Cerebellar cortex (tissue), 1 donor: ENCODE measurements at regions not wholly inside any gene's neighbourhood (a gene's known extent, or its start where the extent isn't known, plus 50 kb on each side); places are given as distances from the start of the nearest gene placed in this dataset.

Source experiments
- DNase-seq: peaks from one replicate; pipeline ENCODE4 v3.0.0-alpha.2; 2015; ENCODE audit warnings: low spot score

GRCh38 chr13:30030141-30030750 is 179.8 kb upstream of the UBL3 start:
- DNase-seq = no peak

GRCh38 chr13:30027569-30028455 is 177.4 kb upstream of the UBL3 start:
- no peak for DNase-seq

GRCh38 chr13:30026909-30027308 is 176.5 kb upstream of the UBL3 start:
- DNase-seq = no peak

- DNase-seq = no peak
Measured at GRCh38 chr13:30026093-30026492, 175.7 kb upstream of the UBL3 start.

- DNase-seq = no peak
Measured at GRCh38 chr13:30025351-30025750, 174.9 kb upstream of the UBL3 start.

GRCh38 chr13:30024125-30024865 is 173.9 kb upstream of the UBL3 start:
- no peak for DNase-seq

GRCh38 chr13:30023196-30023895 is 172.9 kb upstream of the UBL3 start:
- no peak for DNase-seq

- DNase-seq = no peak
Measured at GRCh38 chr13:30022796-30023195, 172.4 kb upstream of the UBL3 start.

GRCh38 chr13:30022256-30022655 is 171.8 kb upstream of the UBL3 start:
- DNase-seq = no peak

- no peak for DNase-seq
Measured at GRCh38 chr13:30021611-30022010, 171.2 kb upstream of the UBL3 start.

- no peak for DNase-seq
Measured at GRCh38 chr13:30020726-30021312, 170.4 kb upstream of the UBL3 start.

- no peak for DNase-seq
Measured at GRCh38 chr13:30019648-30020626, 169.5 kb upstream of the UBL3 start.

GRCh38 chr13:30017880-30018279 is 167.5 kb upstream of the UBL3 start:
- DNase-seq = no peak

- no peak for DNase-seq
Measured at GRCh38 chr13:30016398-30016797, 166.0 kb upstream of the UBL3 start.

GRCh38 chr13:30009411-30009810 is 159.0 kb upstream of the UBL3 start:
- no peak for DNase-seq

GRCh38 chr13:30006246-30006645 is 155.8 kb upstream of the UBL3 start:
- DNase-seq = no peak

GRCh38 chr13:30004204-30004603 is 153.8 kb upstream of the UBL3 start:
- DNase-seq = no peak

- DNase-seq = no peak
Measured at GRCh38 chr13:30002577-30002976, 152.2 kb upstream of the UBL3 start.

GRCh38 chr13:30000370-30000765 is 150.0 kb upstream of the UBL3 start:
- no peak for DNase-seq

- no peak for DNase-seq
Measured at GRCh38 chr13:29999492-30000369, 149.3 kb upstream of the UBL3 start.
